PC-9 (cell line): ENCODE measurements at regions not wholly inside any gene's neighbourhood (a gene's known extent, or its start where the extent isn't known, plus 50 kb on each side); places are given as distances from the start of the nearest gene placed in this dataset.

Experiments
- BruUV-seq: library from RNA; stranded (reverse); fragments of 400-500 nt; replicated peaks from 2 replicates; lab custom pipeline; 2021; lab: Mats Ljungman, UMichigan
- CTCF ChIA-PET: fragments of 300-600 bp; sonication (Branson Sonifier 250); formaldehyde crosslinking; loops from one replicate; lab custom pipeline; 2022; ENCODE audit warnings: antibody characterized with exemption; lab: Charles Lee
- POLR2A ChIA-PET: fragments of 300-600 bp; sonication (Branson Sonifier 250); formaldehyde crosslinking; loops from one replicate; lab custom pipeline; 2022; ENCODE audit warnings: antibody characterized with exemption; ENCODE audit not compliant: unreplicated experiment; lab: Charles Lee
- DNase-seq, 2 experiments: peaks; one replicate each; pipeline versions ENCODE4 v3.0.0 to v3.0.0-alpha.2; 2015 to 2022; ENCODE audit warnings: mixed read lengths in 1 of 2
- H2AFZ ChIP-seq: fragments of 200-600 bp; sonication (generic); 2 replicates; pipeline ENCODE4 v1.8.1; 2017; ENCODE audit warnings: antibody characterized with exemption
- H3F3A ChIP-seq: fragments of 200-600 bp; sonication (generic); 2 replicates; pipeline ENCODE4 v1.8.1; 2017; ENCODE audit warnings: antibody characterized with exemption, mild to moderate bottlenecking, low read depth; ENCODE audit not compliant: insufficient read depth
- H3K27ac ChIP-seq: fragments of 200-600 bp; sonication (generic); 2 replicates; pipeline ENCODE4 v1.6.1; 2016; ENCODE audit warnings: mixed run types
- H3K27me3 ChIP-seq: fragments of 200-600 bp; sonication (generic); 2 replicates; pipeline ENCODE4 v1.6.1; 2016; ENCODE audit warnings: low read depth, mixed run types; ENCODE audit not compliant: insufficient read depth
- H3K36me3 ChIP-seq: fragments of 200-600 bp; sonication (generic); 2 replicates; pipeline ENCODE4 v1.6.1; 2016; ENCODE audit warnings: low read depth, mixed run types
- H3K4me1 ChIP-seq: fragments of 200-600 bp; sonication (generic); replicated peaks from 2 replicates; pipeline ENCODE4 v1.6.1; 2016; ENCODE audit warnings: mixed run types; ENCODE audit not compliant: insufficient read depth
- H3K4me2 ChIP-seq: fragments of 200-600 bp; sonication (generic); 2 replicates; pipeline ENCODE4 v1.6.1; 2017; ENCODE audit warnings: mixed run types
- H3K4me3 ChIP-seq: fragments of 200-600 bp; sonication (generic); 2 replicates; pipeline ENCODE4 v1.6.1; 2016; ENCODE audit warnings: mixed run types
- H3K79me2 ChIP-seq: fragments of 200-600 bp; sonication (generic); 2 replicates; pipeline ENCODE4 v1.6.1; 2017; ENCODE audit warnings: low read depth, mixed run types
- H3K9me2 ChIP-seq: fragments of 200-600 bp; sonication (generic); 2 replicates; pipeline ENCODE4 v1.8.1; 2017; ENCODE audit warnings: mild to moderate bottlenecking; ENCODE audit not compliant: insufficient read depth
- H3K9me3 ChIP-seq: fragments of 200-600 bp; sonication (generic); 2 replicates; pipeline ENCODE4 v1.8.1; 2016; ENCODE audit warnings: low read depth; ENCODE audit not compliant: insufficient read depth
- H4K20me1 ChIP-seq: fragments of 200-600 bp; sonication (generic); 2 replicates; pipeline ENCODE4 v1.8.1; 2017; ENCODE audit not compliant: insufficient read depth
- EZH2 ChIP-seq: fragments of 200-600 bp; sonication (generic); IDR thresholded peaks from 2 replicates; pipeline ENCODE4 v1.8.0; 2017; ENCODE audit warnings: antibody characterized with exemption, low read depth
- intact Hi-C: fragments of 100-400 bp; cut with micrococcal nuclease; formaldehyde crosslinking; loops from one replicate; pipeline ENCODE4 v1.10.0; 2022; ENCODE audit not compliant: unreplicated experiment
- TF ChIP-seq, protein P1 (sequence below): fragments of 200-600 bp; sonication (generic); conservative IDR thresholded peaks from 2 replicates; pipeline ENCODE4 v1.6.1; 2017; ENCODE audit warnings: mixed run types, antibody characterized with exemption, mild to moderate bottlenecking, moderate library complexity

DNA sequence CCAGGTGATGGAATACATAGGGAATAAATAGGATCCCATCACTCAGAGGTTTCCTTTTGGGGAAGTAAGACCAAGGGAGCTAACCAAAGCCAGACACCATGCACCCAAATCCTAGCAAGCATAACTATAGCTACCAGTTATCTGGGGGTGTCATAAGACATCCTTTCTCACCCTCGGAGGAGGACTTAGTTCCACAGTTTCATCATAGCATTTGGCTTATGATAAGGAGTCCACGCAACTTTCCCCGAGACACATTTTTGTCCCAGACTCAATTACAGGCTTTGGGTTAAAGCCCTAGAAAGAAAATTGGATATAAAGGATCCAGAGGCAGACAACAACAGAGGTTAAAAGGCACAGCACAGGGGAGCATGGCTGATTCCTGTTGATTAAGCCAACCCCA is 442.9 kb downstream of the HTR7 start:
- Histone ChIP-seq H2AFZ (no peak overlapping the region), H3K27ac (no peak overlapping the region), H3K9me2 (no peaks in the 10 kb centered on the region), H4K20me1 (no peaks in the 10 kb centered on the region), H3F3A (peaks cover 6% of the 10 kb centered on the region; the same call in 1 of the 2 replicates), H3K4me3 (no peak overlapping the region), H3K9me3 (peaks cover 5% of the 10 kb centered on the region; the same call in 1 of the 2 replicates), H3K79me2 (no peaks in the 10 kb centered on the region), H3K4me2 (no peak overlapping the region), H3K27me3 (no peaks in the 10 kb centered on the region), H3K36me3 (no peaks in the 10 kb centered on the region), H3K4me1 (peaks cover 12% of the 10 kb centered on the region; the same call in 1 of the 2 replicates)
- no TSS peak for BruUV-seq
- DNase-seq: no peak
- ChIA-PET POLR2A (no interaction called here), CTCF (no interaction called here)
- TF ChIP-seq, protein P1, sequence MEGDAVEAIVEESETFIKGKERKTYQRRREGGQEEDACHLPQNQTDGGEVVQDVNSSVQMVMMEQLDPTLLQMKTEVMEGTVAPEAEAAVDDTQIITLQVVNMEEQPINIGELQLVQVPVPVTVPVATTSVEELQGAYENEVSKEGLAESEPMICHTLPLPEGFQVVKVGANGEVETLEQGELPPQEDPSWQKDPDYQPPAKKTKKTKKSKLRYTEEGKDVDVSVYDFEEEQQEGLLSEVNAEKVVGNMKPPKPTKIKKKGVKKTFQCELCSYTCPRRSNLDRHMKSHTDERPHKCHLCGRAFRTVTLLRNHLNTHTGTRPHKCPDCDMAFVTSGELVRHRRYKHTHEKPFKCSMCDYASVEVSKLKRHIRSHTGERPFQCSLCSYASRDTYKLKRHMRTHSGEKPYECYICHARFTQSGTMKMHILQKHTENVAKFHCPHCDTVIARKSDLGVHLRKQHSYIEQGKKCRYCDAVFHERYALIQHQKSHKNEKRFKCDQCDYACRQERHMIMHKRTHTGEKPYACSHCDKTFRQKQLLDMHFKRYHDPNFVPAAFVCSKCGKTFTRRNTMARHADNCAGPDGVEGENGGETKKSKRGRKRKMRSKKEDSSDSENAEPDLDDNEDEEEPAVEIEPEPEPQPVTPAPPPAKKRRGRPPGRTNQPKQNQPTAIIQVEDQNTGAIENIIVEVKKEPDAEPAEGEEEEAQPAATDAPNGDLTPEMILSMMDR: no peak
- TF ChIP-seq EZH2: no peak
- intact Hi-C loops: no loop called here

DNA sequence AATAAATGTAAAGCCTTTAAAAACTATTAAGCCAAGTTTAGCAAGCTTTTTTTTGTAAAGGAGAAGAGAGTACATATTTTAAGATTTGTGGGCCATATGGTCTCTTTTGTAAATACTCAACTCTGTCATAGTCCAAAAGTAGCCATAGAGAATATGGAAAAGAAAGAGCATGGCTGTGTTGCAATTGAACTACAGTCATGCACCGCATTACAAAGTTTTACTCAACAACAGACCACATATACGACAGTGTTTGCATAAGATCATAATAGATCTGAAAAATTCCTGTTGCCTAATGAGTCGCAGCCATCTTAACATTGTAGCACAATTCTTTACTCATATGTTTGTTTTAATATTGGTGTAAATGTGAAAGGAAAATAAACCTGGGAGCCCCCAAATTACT is 440.8 kb downstream of the HTR7 start:
- Histone ChIP-seq H3K4me2 (no peak overlapping the region), H3K9me3 (no peaks in the 10 kb centered on the region), H2AFZ (no peak overlapping the region), H4K20me1 (no peaks in the 10 kb centered on the region), H3K36me3 (no peaks in the 10 kb centered on the region), H3F3A (peaks cover 6% of the 10 kb centered on the region; the same call in 1 of the 2 replicates), H3K4me3 (no peak overlapping the region), H3K27ac (no peak overlapping the region), H3K79me2 (no peaks in the 10 kb centered on the region), H3K27me3 (no peaks in the 10 kb centered on the region), H3K9me2 (no peaks in the 10 kb centered on the region), H3K4me1 (peaks cover 12% of the 10 kb centered on the region; the same call in 1 of the 2 replicates)
- peak in 1 of 2 experiments; percentile 56 for DNase-seq
- ChIA-PET POLR2A (no interaction called here), CTCF (no interaction called here)
- TF ChIP-seq, protein P1: no peak
- no peak for TF ChIP-seq EZH2
- BruUV-seq: no TSS peak
- intact Hi-C loops: no loop called here

DNA sequence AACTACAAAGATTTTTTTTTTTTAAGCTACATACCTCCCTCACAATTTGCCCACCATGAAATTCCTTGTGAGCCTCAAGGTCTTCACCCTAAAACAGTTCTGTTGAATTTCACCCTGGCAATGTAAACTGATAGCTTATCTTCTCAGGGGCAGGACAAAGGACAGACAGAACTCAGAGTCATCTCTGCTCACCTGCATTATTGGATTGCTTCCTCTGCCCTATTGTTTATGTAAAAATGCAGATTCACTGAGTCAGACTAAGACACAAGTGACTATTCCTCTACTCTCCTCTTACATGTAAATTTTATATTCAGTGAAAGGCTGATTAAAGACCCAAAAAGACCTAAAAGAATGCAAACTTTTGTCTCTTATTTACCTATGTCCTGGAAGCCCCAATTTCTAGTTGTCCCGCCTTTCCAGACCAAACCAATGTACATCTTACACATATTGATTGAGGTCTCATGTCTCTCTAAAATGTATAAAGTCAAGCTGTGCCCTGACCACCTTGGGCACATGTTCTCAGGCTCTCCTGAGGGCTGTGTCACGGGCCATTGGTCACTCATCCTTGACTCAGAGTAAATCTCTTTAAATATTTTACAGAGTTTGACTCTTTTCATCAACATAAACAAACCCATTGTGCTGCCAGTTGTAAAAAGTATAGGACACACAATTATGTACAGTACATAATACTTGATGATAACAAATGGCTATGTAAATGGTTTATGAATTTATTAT is 440.2 kb downstream of the HTR7 start:
- peaks cover 6% of the 10 kb centered on the region; the same call in 1 of the 2 replicates for H3F3A ChIP-seq
- CTCF ChIA-PET: no interaction called here
- H3K79me2 ChIP-seq: no peaks in the 10 kb centered on the region
- H3K27ac ChIP-seq: no peak overlapping the region
- intact Hi-C loops: no loop called here
- H3K9me2 ChIP-seq: no peaks in the 10 kb centered on the region
- POLR2A ChIA-PET: interaction anchor here (0.5 kb wide), 1 partner anchor 123 kb away, joined by 4 read pairs; no protein-coding TSS in a partner anchor
- H3K27me3 ChIP-seq: no peaks in the 10 kb centered on the region
- no TSS peak for BruUV-seq
- H3K4me3 ChIP-seq: no peak overlapping the region
- H3K4me2 ChIP-seq: no peak overlapping the region
- H3K36me3 ChIP-seq: no peaks in the 10 kb centered on the region
- no peak overlapping the region for H2AFZ ChIP-seq
- H3K9me3 ChIP-seq: no peaks in the 10 kb centered on the region
- no peaks in the 10 kb centered on the region for H4K20me1 ChIP-seq
- peaks cover 12% of the 10 kb centered on the region; the same call in 1 of the 2 replicates for H3K4me1 ChIP-seq
- no peak for DNase-seq
- TF ChIP-seq, protein P1: no peak
- TF ChIP-seq EZH2: no peak
